Stomach (tissue), 8 donors: ENCODE measurements at regions not wholly inside any gene's neighbourhood (a gene's known extent, or its start where the extent isn't known, plus 50 kb on each side); places are given as distances from the start of the nearest gene placed in this dataset.

Experiments
- DNase-seq, 2 donors: peaks; one replicate each; pipeline versions ENCODE4 v3.0.0 to v3.0.0-alpha.2; 2013 to 2019
- H3K27ac ChIP-seq, 5 donors: fragments of 200-600 bp in 4 of 5; sonication (generic) in 4 of 5; one replicate each; pipeline ENCODE4 v1.5.1; 2013 to 2019; ENCODE audit warnings: mild to moderate bottlenecking in 1 of 5, moderate library complexity in 1 of 5
- H3K27me3 ChIP-seq, 3 donors: fragments of 200-600 bp; sonication (generic); one replicate each; pipeline ENCODE4 v1.5.1; 2017 to 2019; ENCODE audit warnings: mixed run types in 1 of 3
- H3K36me3 ChIP-seq, 4 donors: fragments of 200-600 bp; sonication (generic); 1 replicate in 3 of 4; 2 replicates in 1 of 4; pipeline ENCODE4 v1.5.1; 2016 to 2019
- H3K4me1 ChIP-seq, 4 donors: fragments of 200-600 bp; sonication (generic); one replicate each; pipeline ENCODE4 v1.5.1; 2016 to 2019
- H3K4me3 ChIP-seq, 4 donors: fragments of 200-600 bp; sonication (generic) in 3 of 4; one replicate each; pipeline ENCODE4 v1.5.1; 2016 to 2019; ENCODE audit warnings: mild to moderate bottlenecking in 1 of 4
- H3K9me3 ChIP-seq, 4 donors: fragments of 200-600 bp; sonication (generic); one replicate each; pipeline ENCODE4 v1.5.1; 2016 to 2019
- CTCF ChIP-seq, 7 experiments: fragments of 450-650 bp in 4 of 7; fragments of 200-600 bp in 3 of 7; sonication (generic) in 3 of 7; IDR thresholded peaks; one replicate each; pipeline ENCODE4 v1.5.1; 2016 to 2019; ENCODE audit warnings: antibody characterized with exemption in 7 of 7, control low read depth in 2 of 7, mild to moderate bottlenecking in 1 of 7
- EP300 ChIP-seq: sonication (generic); formaldehyde crosslinking; IDR thresholded peaks from one replicate; pipeline ENCODE4 v1.6.1; 2017; ENCODE audit warnings: antibody characterized with exemption
- POLR2A ChIP-seq, 4 donors: fragments of 450-650 bp; IDR thresholded peaks; one replicate each; pipeline ENCODE4 v1.6.1; 2016; ENCODE audit warnings: antibody characterized with exemption in 4 of 4, control low read depth in 2 of 4, mild to moderate bottlenecking in 1 of 4, moderate library complexity in 1 of 4
- POLR2AphosphoS5 ChIP-seq, 3 donors: sonication (generic); formaldehyde crosslinking; IDR thresholded peaks; one replicate each; pipeline ENCODE4 v1.6.1; 2016; ENCODE audit warnings: antibody characterized with exemption in 3 of 3
- WGBS, 5 donors: extraction: QIAGEN DNeasy Blood & Tissue Kit in 3 of 5; methylation state at CpG; one replicate each; pipeline versions ENCODE4 v1.1.5 to v1.1.7; 2013 to 2018; 5-methylcytosine and 5-hydroxymethylcytosine counted together
- intact Hi-C: fragments of 100-400 bp; cut with DNase I; formaldehyde crosslinking; loops from one replicate; pipeline ENCODE4 v1.15.1; 2023; ENCODE audit warnings: low total_unique reads
- donor health status: healthy with polysubstance abuse.
- donor health status: Bipolar disorder and iron deficiency.
- donor health status: healthy.

DNA sequence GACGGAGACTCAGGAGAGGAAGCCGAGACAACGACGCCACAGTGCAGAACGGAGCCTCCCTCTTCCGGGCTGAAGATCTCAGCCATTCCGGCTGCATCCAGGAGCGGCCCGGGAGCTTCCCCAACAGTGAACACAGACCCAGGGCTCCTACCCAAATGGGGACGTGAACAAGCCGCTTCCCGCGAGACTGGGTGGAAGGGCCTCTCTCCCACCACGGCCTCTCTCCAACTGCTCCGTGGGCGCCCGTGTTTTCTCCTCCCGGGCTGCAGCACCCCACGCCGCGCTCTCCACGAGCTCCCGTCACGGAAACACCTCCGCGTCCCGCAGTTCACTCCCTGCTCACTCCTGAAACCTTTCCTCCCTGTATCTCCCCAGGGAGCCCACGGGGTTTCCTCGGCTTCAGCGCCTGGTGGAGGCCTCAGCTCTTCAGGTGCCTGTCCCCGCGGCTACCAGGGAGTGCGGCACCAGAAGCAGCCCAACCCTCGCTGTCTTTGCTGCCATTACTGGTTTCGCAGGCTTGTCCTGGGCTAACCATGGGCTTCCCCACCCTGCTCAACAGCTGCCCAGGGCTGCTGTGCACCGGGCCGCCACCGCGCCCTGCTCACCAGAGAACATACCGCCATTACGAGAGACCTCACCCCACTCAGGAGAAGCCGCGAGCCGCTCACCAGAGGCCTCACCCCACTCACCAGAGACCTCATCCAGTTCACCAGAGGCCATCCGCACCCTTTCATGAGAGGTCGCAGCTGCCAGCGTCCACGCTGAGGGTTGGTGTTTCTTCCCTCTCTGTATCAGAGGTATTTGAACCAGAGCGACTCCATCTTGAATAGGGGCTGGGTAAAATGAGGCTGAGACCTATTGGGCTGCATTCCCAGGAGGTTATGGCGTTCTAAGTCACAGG is 922.8 kb downstream of the QKI start:
- TF ChIP-seq POLR2A (IDR thresholded peaks at IDR 0.05), result no peak
- no peak for TF ChIP-seq CTCF (IDR thresholded peaks at IDR 0.05)
- no peak for TF ChIP-seq POLR2AphosphoS5 (IDR thresholded peaks at IDR 0.05)
- no peak for TF ChIP-seq EP300
- no peak for DNase-seq
- WGBS, 5 donors, result 94 to 96% (median 95%) methylated on average over 49 to 50 of the region's 50 CpGs
- Histone ChIP-seq H3K4me1 (no peaks in the 10 kb centered on the region), H3K36me3 (no peaks in the 10 kb centered on the region), H3K27ac (no peak overlapping the region), H3K9me3 (peaks cover 0 to 14% (median 6%) of the 10 kb centered on the region in 4 donors), H3K27me3 (no peaks in the 10 kb centered on the region), H3K4me3 (no peak overlapping the region)
- intact Hi-C loops, result no loop called here

DNA sequence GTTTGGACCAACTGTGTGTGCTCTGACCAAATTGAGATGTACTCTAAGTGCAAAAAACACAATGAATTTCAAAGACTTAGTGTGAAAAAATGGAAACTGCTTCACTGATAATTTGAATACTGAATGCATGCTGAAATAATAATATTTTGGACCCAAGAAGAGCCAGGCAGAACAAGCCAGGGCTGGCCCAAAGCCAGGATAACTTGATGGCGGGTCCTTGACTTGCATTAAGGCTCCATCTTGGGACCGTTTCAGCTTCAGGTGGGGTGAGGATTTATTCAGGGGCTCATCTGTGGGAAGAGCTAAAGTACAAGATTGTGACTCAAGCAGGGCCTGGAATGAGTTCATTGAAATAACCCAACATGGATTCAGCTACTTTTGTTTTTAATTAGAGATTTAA is 921.9 kb downstream of the QKI start:
- no peak overlapping the region for H3K27ac ChIP-seq
- peaks cover 0 to 14% (median 6%) of the 10 kb centered on the region in 4 donors for H3K9me3 ChIP-seq
- DNase-seq, result no peak
- 69 to 89% (median 81%) methylated on average over 2 of the region's 2 CpGs for WGBS, 5 donors
- H3K4me1 ChIP-seq, result no peaks in the 10 kb centered on the region
- intact Hi-C loops, result no loop called here
- H3K27me3 ChIP-seq, result no peaks in the 10 kb centered on the region
- H3K36me3 ChIP-seq, result no peaks in the 10 kb centered on the region
- no peak for TF ChIP-seq POLR2AphosphoS5 (IDR thresholded peaks at IDR 0.05)
- no peak for TF ChIP-seq POLR2A (IDR thresholded peaks at IDR 0.05)
- no peak for TF ChIP-seq CTCF (IDR thresholded peaks at IDR 0.05)
- TF ChIP-seq EP300, result no peak
- H3K4me3 ChIP-seq, result no peak overlapping the region

- Histone ChIP-seq H3K4me1 (no peaks in the 10 kb centered on the region), H3K9me3 (no peaks in the 10 kb centered on the region), H3K36me3 (no peaks in the 10 kb centered on the region), H3K4me3 (no peak overlapping the region), H3K27me3 (no peaks in the 10 kb centered on the region), H3K27ac (no peak overlapping the region)
- TF ChIP-seq POLR2AphosphoS5 (IDR thresholded peaks at IDR 0.05), result no peak
- TF ChIP-seq CTCF (IDR thresholded peaks at IDR 0.05), result no peak
- no peak for TF ChIP-seq EP300
- no peak for TF ChIP-seq POLR2A (IDR thresholded peaks at IDR 0.05)
- WGBS, 5 donors, result 39 to 49% (median 42%) methylated on average over 2 of the region's 2 CpGs
- no peak for DNase-seq
- intact Hi-C loops, result no loop called here
Observed at GRCh38 chr6:164331026-164331425, 916.5 kb downstream of the QKI start.

DNA sequence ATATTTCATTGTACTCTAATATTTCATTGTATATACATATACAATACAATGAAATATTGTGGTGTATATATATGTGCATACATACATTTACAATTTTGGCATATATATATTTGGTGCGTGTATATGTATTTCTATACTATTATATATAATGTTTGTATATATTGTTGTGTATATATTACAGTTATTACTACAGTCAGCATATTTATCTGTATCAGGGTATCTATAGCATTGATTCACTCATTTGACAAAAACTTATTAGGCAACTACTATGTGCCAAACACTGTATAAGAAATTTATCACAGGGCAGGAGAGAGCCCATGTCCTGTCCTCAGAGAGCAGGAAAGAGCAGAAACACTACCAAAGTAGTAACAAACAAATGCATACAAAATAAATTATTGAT is 910.6 kb downstream of the QKI start:
- no peaks in the 10 kb centered on the region for H3K27me3 ChIP-seq
- H3K4me1 ChIP-seq, result no peaks in the 10 kb centered on the region
- H3K9me3 ChIP-seq, result no peaks in the 10 kb centered on the region
- TF ChIP-seq POLR2AphosphoS5 (IDR thresholded peaks at IDR 0.05), result no peak
- no peak for TF ChIP-seq POLR2A (IDR thresholded peaks at IDR 0.05)
- TF ChIP-seq EP300, result no peak
- TF ChIP-seq CTCF (IDR thresholded peaks at IDR 0.05), result no peak
- WGBS, 5 donors, result 92 to 100% (median 94%) methylated on average over 1 of the region's 1 CpG
- DNase-seq, result no peak
- H3K36me3 ChIP-seq, result no peaks in the 10 kb centered on the region
- H3K27ac ChIP-seq, result no peak overlapping the region
- no peak overlapping the region for H3K4me3 ChIP-seq
- intact Hi-C loops, result no loop called here
